SH-SY5Y (cell line): ENCODE measurements at regions not wholly inside any gene's neighbourhood (a gene's known extent, or its start where the extent isn't known, plus 50 kb on each side); places are given as distances from the start of the nearest gene placed in this dataset.

Experiments
- GATA2 ChIP-seq: IDR thresholded peaks from 2 replicates; pipeline ENCODE4 v1.6.1; 2011; ENCODE audit warnings: mild to moderate bottlenecking, low read depth, low read length
- GATA3 ChIP-seq: IDR thresholded peaks from 2 replicates; pipeline ENCODE4 v1.6.1; 2011; ENCODE audit warnings: low read depth, mild to moderate bottlenecking, low read length, moderate library complexity

DNA sequence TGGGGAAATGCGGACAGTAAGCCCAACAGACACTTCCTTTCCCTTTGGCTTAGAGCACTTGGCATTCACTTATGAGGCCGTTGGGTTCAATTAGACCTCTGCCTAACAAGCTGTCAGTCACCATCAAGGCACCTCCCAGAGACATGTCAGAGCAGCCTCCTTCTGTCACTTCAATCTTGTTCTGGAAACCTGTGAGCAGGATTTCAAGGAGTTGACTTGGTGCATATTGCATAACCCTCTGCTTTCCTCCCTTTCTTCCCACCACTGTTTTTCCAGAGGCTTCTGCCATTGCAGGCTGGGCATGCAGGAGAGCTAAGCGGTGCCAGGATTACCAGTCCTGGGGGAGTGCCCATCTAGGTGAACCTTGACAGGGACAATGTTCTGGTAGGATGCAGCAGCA is 484.2 kb upstream of the LRRC4C start:
- TF ChIP-seq GATA2 (no peak), GATA3 (no peak)
